Smooth muscle cell (in vitro differentiated cells): ENCODE measurements at regions not wholly inside any gene's neighbourhood (a gene's known extent, or its start where the extent isn't known, plus 50 kb on each side); places are given as distances from the start of the nearest gene placed in this dataset.

ENCODE experiments used
- DNase-seq: peaks from one replicate; lab custom pipeline; 2025; ENCODE audit not compliant: unreplicated experiment; lab: John Stamatoyannopoulos, UW
- H2AFZ ChIP-seq: fragments of 200-600 bp; sonication (generic); 2 replicates; pipeline ENCODE4 v1.6.0; 2016; ENCODE audit warnings: antibody characterized with exemption, low read depth, mild to moderate bottlenecking
- H3F3A ChIP-seq: fragments of 200-600 bp; sonication (generic); 2 replicates; pipeline ENCODE4 v1.6.0; 2017; ENCODE audit warnings: antibody characterized with exemption, low read depth
- H3K27ac ChIP-seq: fragments of 200-600 bp; sonication (generic); 2 replicates; pipeline ENCODE4 v1.5.1; 2016; ENCODE audit warnings: low read depth, mild to moderate bottlenecking
- H3K27me3 ChIP-seq: fragments of 200-600 bp; sonication (generic); 2 replicates; pipeline ENCODE4 v1.6.1; 2016; ENCODE audit warnings: low read depth, mild to moderate bottlenecking
- H3K36me3 ChIP-seq: fragments of 200-600 bp; sonication (generic); 2 replicates; pipeline ENCODE4 v1.5.1; 2016; ENCODE audit warnings: low read depth
- H3K4me1 ChIP-seq: fragments of 200-600 bp; sonication (generic); 2 replicates; pipeline ENCODE4 v1.5.1; 2016; ENCODE audit warnings: low read depth
- H3K4me2 ChIP-seq: fragments of 200-600 bp; sonication (generic); 2 replicates; pipeline ENCODE4 v1.6.0; 2016; ENCODE audit warnings: mild to moderate bottlenecking
- H3K4me3 ChIP-seq: fragments of 200-600 bp; sonication (generic); 2 replicates; pipeline ENCODE4 v1.5.1; 2016; ENCODE audit warnings: mild to moderate bottlenecking
- H3K79me2 ChIP-seq: fragments of 200-600 bp; sonication (generic); 2 replicates; pipeline ENCODE4 v1.6.0; 2016; ENCODE audit warnings: low read depth, mild to moderate bottlenecking
- H3K9ac ChIP-seq: fragments of 200-600 bp; sonication (generic); 2 replicates; pipeline ENCODE4 v1.6.0; 2016; ENCODE audit warnings: low read depth
- H3K9me3 ChIP-seq: fragments of 200-600 bp; sonication (generic); replicated peaks from 2 replicates; pipeline ENCODE4 v1.5.1; 2016; ENCODE audit warnings: low read depth
- H4K20me1 ChIP-seq: fragments of 200-600 bp; sonication (generic); 2 replicates; pipeline ENCODE4 v1.6.0; 2016; ENCODE audit warnings: low read depth
- WGBS: methylation state at CpG from one replicate; pipeline ENCODE4 v1.1.7; 2016; ENCODE audit warnings: low lambda C conversion rate; 5-methylcytosine and 5-hydroxymethylcytosine counted together
- TF ChIP-seq, protein P1 (sequence below): fragments of 200-600 bp; sonication (generic); IDR thresholded peaks from 2 replicates; pipeline ENCODE4 v1.5.1; 2017; ENCODE audit warnings: borderline replicate concordance, mild to moderate bottlenecking, antibody characterized with exemption; ENCODE audit not compliant: insufficient read depth, poor library complexity, severe bottlenecking

DNA sequence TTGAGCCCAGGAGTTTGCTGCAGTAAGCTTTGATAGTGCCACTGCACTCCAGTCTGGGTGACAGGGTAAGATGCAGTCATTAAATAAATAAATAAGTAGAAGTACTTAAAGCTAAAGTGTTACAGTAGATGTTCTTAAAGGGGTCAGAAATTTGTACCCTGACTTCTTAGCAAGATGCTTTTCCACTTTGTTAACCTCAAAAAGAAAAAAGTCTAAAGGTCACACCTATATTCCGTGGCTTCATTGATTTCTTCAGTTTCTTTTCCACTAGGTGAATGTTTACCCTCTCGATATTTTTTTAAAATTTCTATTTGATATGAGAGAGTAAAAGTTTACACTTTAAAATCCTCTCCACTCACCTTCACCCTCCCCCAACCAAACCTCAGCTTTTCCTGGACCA lies 64.3 kb upstream of the PLEKHA5 start:
- H3K27ac ChIP-seq: no peak overlapping the region
- peaks cover 11% of the 10 kb centered on the region for H3K4me1 ChIP-seq
- no peak overlapping the region for H3K4me3 ChIP-seq
- H3F3A ChIP-seq: no peaks in the 10 kb centered on the region
- H4K20me1 ChIP-seq: no peaks in the 10 kb centered on the region
- H3K27me3 ChIP-seq: no peaks in the 10 kb centered on the region
- 98% methylated on average over 2 of the region's 2 CpGs for WGBS
- H3K9me3 ChIP-seq: no peaks in the 10 kb centered on the region
- TF ChIP-seq, protein P1, sequence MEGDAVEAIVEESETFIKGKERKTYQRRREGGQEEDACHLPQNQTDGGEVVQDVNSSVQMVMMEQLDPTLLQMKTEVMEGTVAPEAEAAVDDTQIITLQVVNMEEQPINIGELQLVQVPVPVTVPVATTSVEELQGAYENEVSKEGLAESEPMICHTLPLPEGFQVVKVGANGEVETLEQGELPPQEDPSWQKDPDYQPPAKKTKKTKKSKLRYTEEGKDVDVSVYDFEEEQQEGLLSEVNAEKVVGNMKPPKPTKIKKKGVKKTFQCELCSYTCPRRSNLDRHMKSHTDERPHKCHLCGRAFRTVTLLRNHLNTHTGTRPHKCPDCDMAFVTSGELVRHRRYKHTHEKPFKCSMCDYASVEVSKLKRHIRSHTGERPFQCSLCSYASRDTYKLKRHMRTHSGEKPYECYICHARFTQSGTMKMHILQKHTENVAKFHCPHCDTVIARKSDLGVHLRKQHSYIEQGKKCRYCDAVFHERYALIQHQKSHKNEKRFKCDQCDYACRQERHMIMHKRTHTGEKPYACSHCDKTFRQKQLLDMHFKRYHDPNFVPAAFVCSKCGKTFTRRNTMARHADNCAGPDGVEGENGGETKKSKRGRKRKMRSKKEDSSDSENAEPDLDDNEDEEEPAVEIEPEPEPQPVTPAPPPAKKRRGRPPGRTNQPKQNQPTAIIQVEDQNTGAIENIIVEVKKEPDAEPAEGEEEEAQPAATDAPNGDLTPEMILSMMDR: no peak
- H3K79me2 ChIP-seq: no peaks in the 10 kb centered on the region
- no peak overlapping the region for H2AFZ ChIP-seq
- no peaks in the 10 kb centered on the region for H3K36me3 ChIP-seq
- no peak overlapping the region for H3K4me2 ChIP-seq
- no peak for DNase-seq
- H3K9ac ChIP-seq: no peak overlapping the region

DNA sequence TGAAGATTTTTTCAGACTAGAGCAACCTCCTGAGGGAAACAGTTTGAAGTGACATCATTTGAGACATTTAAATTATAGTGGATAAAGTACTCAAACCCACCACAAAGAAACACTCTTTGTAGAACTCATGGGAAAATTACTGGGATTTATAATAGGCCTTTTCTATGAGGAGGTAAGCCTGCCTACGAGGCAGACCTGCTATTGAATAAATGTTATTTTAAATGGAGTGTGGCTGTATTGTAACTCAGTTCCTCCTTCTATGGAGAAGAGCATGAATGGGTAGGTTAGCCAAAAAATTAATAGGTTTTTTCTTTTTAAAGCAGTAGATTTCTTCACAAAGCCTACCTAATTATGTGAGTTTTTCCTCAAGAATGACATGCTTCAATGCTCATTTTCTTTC lies 63.7 kb upstream of the PLEKHA5 start:
- Histone ChIP-seq H3K4me1 (peaks cover 11% of the 10 kb centered on the region), H2AFZ (no peak overlapping the region), H3K27me3 (no peaks in the 10 kb centered on the region), H3F3A (no peaks in the 10 kb centered on the region), H3K9me3 (no peaks in the 10 kb centered on the region), H3K4me2 (no peak overlapping the region), H3K4me3 (no peak overlapping the region), H4K20me1 (no peaks in the 10 kb centered on the region), H3K9ac (no peak overlapping the region), H3K79me2 (no peaks in the 10 kb centered on the region), H3K27ac (no peak overlapping the region), H3K36me3 (no peaks in the 10 kb centered on the region)
- no peak for DNase-seq
- TF ChIP-seq, protein P1: no peak
- WGBS: 86% methylated on average over 1 of the region's 1 CpG

DNA sequence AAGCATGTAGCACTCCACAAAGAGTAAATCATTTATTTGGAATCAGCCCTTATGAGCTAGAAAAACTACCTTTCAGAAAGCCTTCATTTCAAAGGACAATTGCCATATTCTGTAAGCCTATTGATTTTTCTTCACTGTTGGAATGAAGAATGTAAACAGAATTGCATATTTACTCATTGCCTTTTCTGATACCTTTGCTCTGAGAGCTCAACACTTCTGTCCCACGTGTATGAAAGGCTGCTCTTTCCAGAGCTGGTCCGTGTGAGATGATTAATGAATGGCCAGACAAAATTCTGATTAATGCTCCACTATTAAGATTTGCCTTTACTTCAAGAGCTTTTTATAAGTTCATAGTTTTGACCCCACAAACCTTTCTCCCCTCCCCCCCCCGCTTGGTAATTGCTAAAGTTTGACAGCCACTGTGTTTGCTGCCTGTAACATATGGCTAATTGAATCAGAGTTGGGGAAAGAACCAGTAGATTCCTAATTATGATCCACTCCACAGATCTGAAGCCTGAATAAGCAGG lies 63.0 kb upstream of the PLEKHA5 start:
- no peaks in the 10 kb centered on the region for H3K79me2 ChIP-seq
- no peak overlapping the region for H3K9ac ChIP-seq
- H3K36me3 ChIP-seq: no peaks in the 10 kb centered on the region
- H3K4me2 ChIP-seq: no peak overlapping the region
- H4K20me1 ChIP-seq: no peaks in the 10 kb centered on the region
- no peak overlapping the region for H2AFZ ChIP-seq
- H3K4me1 ChIP-seq: peaks cover 11% of the 10 kb centered on the region
- 48% methylated on average over 3 of the region's 3 CpGs for WGBS
- TF ChIP-seq, protein P1: no peak
- no peak overlapping the region for H3K4me3 ChIP-seq
- H3K27ac ChIP-seq: no peak overlapping the region
- no peaks in the 10 kb centered on the region for H3K9me3 ChIP-seq
- H3F3A ChIP-seq: no peaks in the 10 kb centered on the region
- H3K27me3 ChIP-seq: no peaks in the 10 kb centered on the region
- DNase-seq: no peak

DNA sequence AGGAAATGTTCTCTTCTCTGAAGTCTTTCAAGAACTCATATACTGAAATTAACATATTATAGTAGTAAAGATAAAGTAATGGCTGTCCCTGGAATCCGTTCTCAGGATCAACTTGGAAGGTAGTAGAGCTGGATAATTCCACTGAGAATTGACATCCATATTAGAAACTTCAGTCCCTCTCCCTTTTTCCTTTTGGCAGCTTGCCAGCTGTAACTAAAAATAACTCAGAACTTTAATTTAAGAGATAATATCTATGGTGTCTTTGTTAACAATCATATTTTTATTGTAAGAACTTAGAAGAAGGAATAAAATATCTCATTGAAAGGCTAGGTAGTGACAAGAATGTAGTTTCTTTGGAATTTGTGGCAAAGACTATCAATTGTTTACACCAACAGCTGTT lies 61.4 kb upstream of the PLEKHA5 start:
- H3F3A ChIP-seq: no peaks in the 10 kb centered on the region
- H3K4me3 ChIP-seq: no peak overlapping the region
- no peaks in the 10 kb centered on the region for H3K9me3 ChIP-seq
- H2AFZ ChIP-seq: no peak overlapping the region
- no peaks in the 10 kb centered on the region for H3K79me2 ChIP-seq
- H3K36me3 ChIP-seq: no peaks in the 10 kb centered on the region
- H3K27me3 ChIP-seq: no peaks in the 10 kb centered on the region
- DNase-seq: no peak
- H4K20me1 ChIP-seq: no peaks in the 10 kb centered on the region
- no peak overlapping the region for H3K4me2 ChIP-seq
- 89% methylated on average over 1 of the region's 1 CpG for WGBS
- no peak overlapping the region for H3K9ac ChIP-seq
- H3K27ac ChIP-seq: no peak overlapping the region
- TF ChIP-seq, protein P1: no peak
- peaks cover 11% of the 10 kb centered on the region for H3K4me1 ChIP-seq
